GM21390 (cell line): ENCODE measurements at regions not wholly inside any gene's neighbourhood (a gene's known extent, or its start where the extent isn't known, plus 50 kb on each side); places are given as distances from the start of the nearest gene placed in this dataset.

Experiments used
- ATAC-seq: cut with Tn5 transposase; IDR thresholded peaks from one replicate; pipeline ENCODE4 v1.9.1; 2021; ENCODE audit not compliant: unreplicated experiment

GRCh38 chr5:117982691-117983090 lies 1005.7 kb downstream of the DTWD2 start:
- ATAC-seq: no peak

DNA sequence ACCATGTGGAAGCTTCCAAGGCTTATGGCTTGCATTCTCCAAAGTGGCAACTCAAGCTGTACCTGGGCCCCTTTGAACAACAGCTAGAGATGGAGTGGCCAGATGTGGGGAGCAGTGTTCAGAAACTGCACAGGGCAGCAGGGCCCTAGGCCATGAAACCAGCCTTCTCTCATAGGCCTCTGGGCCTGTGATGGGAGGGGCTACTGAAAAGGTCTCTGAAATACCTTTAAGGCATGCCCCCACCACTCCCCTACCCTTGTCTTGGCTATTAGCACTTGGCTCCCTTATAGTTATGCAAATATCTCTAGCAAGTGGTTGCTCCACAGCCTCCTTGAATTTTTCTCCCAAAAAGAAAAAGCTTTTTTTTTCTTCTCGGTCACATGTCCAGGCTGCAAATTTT lies 1014.6 kb downstream of the DTWD2 start:
- no peak for ATAC-seq

DNA sequence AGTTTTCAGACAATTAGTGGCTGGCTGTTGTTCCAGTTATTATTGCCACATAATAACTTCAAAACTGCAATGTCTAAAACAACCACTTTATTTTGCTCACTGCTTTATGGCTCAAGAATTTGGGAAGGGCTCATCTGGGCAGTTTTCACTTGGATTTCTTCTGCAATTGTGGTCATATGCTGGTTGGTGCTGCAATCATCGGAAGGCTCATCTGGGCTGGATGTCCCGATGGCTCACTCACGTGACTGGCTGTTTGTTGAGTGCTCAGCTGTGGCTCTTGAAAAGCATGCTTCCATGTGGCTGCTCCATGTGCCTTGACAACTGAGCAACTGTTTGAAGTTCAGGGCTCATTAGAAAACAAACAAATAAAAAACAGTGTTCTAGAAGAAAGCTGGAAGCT lies 1032.5 kb downstream of the DTWD2 start:
- ATAC-seq: no peak

DNA sequence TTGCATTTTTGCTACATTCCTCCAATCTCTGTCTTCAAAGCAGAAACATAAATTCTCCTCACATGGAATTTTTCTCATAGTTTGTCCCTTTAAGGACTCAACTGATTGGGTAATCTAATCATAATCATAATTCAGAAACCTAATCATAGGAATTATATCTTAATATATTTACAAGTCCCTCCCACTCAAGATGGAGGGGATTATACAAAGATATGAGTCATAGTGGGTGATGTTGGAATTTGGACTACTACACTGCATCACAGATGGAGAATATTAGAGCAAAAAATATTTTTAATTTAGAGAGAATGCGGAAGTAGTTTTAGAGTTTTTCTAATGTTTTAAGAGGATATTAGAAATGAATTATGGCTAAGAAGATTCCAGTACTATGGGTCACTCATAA lies 1034.0 kb downstream of the DTWD2 start:
- ATAC-seq: no peak

DNA sequence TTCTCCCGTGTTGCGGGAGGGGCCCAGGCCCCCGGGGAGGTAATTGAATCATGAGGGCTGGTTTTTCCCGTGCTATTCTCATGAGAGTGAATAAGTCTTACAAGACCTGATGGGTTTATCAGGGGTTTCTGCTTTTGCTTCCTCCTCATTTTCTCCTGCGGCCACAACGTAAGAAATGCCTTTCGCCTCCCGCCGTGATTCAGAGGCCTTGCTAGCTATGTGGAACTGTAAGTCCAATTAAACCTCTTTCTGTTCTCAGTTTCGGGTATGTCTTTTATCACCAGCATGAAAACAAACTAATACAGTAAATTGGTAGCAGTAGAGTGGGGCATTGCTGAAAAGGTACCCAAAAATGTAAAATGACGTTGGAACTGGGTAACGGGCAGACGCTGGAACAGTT lies 1035.1 kb downstream of the DTWD2 start:
- no peak for ATAC-seq

DNA sequence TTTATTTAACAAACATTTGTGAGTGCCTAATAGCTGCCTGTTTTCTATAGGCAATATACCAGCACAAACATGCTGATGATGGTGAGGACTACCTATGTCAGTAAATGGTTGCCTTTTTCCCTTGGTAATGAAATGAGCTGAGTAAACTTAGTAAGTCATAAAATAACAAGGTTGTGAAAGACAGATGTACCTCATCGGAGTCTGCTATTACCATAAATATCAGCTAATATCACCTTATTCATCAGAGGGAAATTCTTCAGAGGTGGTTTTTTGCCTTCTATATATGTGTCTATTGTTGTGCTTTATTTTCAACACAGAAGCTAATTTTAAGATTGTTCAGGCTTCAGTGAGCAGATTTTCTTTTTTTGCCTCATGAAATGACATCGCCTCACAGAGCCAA lies 1040.5 kb downstream of the DTWD2 start:
- ATAC-seq: no peak

DNA sequence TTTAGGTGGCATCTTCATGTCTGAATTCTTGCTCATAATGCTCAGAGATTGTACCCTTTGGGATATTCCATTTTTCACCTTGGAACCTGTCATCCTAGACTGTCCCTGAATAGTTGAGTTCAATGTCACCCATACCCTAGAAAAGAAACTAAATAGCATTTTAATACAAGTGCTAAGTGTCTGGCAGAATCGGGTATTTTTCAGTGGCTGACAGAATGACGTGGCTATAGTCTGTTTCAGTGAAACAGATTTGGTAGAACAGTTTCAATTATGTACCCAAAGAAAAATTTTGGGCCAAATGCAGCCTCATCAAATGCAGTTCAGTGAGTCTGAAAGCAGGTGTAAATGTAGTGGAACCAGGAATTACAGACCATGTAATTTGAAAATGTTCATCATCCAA lies 1041.2 kb downstream of the DTWD2 start:
- ATAC-seq: no peak

- ATAC-seq: no peak
Observed at GRCh38 chr5:117945258-117945657, 1043.1 kb downstream of the DTWD2 start.

DNA sequence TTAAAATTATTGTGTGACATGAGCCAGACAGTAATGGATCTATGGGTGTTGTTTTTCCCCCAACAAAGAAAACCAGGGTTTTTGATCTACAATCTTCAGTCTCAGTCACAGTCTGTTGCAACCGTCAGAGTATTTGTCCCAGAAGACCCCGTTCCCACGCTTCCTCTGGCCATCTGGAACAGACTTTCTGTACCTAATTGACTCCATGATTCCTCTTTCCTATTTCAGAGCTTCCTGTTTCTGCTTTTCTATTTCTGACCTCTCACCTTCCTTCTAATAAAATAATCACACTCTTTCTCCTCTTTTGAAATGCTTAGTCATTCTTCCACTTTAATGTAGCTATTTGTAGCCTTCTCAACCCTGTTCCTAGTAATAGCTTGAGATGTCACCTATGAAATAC lies 1044.8 kb downstream of the DTWD2 start:
- ATAC-seq: no peak

DNA sequence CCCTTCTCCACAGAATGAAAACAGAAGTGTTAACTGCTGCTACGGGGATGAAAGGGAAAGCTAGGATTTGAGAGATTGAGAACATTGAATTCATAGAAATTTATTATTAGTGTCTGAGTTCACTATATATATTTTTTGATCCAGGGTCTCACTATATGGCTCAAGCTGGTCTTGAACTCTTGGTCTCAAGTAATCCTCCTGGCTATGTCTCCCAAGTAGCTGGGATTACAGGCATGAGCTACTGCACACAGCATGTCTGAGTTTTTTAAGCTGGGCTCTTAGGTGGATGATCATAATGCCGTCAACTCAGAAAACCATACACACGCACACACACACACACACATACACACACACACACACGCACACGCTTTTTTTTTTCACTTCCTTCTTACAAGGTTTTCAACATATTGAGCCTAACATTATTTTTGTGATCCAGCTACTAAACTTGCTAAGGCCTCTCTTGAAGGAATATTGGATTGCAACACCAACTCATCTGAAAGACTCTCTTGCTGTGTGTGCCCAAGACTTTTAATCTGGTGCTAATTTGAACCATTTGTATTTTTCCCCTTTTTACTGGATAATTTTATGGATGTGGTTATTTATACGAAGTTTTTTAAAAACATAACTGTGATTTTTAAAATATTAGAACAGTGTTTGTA lies 1045.4 kb downstream of the DTWD2 start:
- no peak for ATAC-seq

- ATAC-seq: no peak
Observed at GRCh38 chr5:117893211-117893610, 1095.1 kb downstream of the DTWD2 start.

GRCh38 chr5:117892360-117892759 lies 1096.0 kb downstream of the DTWD2 start:
- ATAC-seq: no peak

- peak; percentile 3 for ATAC-seq
Observed at GRCh38 chr5:117889596-117889995, 1098.8 kb downstream of the DTWD2 start.

GRCh38 chr5:117888688-117889087 lies 1099.7 kb downstream of the DTWD2 start:
- peak; percentile 92 for ATAC-seq

- no peak for ATAC-seq
Observed at GRCh38 chr5:117881426-117882230, 1106.7 kb downstream of the DTWD2 start.

- ATAC-seq: no peak
Observed at GRCh38 chr5:117880932-117881331, 1107.4 kb downstream of the DTWD2 start.

- no peak for ATAC-seq
Observed at GRCh38 chr5:117877731-117878130, 1110.6 kb downstream of the DTWD2 start.

DNA sequence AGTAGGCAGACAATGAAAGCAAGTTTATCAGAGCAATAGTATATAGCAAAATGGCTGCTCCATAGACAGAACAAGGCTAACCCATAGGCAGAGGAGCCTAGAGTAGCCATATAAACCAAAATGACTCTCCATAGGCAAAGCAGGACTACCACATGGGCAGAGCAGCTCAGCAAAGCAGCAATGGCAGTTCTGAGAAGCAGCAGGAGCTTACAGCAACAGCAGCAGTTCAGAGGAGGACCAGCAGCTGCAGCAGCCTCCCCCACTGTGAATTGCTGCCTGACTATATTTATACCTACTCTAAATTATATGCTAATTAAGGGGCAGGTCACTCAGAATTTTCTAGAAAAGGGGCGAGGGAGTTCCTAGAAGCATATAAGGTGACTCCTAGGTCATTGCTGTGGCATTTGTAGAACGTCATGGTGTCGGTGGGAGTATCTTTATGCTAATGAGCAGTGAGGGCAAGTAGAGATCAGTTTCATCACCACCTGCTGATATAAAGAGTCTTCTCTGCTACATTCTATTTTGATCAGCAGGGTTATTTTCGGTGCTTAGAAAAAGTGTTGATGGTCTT lies 1115.5 kb downstream of the DTWD2 start:
- no peak for ATAC-seq

- no peak for ATAC-seq
Observed at GRCh38 chr5:117869596-117869995, 1118.8 kb downstream of the DTWD2 start.

DNA sequence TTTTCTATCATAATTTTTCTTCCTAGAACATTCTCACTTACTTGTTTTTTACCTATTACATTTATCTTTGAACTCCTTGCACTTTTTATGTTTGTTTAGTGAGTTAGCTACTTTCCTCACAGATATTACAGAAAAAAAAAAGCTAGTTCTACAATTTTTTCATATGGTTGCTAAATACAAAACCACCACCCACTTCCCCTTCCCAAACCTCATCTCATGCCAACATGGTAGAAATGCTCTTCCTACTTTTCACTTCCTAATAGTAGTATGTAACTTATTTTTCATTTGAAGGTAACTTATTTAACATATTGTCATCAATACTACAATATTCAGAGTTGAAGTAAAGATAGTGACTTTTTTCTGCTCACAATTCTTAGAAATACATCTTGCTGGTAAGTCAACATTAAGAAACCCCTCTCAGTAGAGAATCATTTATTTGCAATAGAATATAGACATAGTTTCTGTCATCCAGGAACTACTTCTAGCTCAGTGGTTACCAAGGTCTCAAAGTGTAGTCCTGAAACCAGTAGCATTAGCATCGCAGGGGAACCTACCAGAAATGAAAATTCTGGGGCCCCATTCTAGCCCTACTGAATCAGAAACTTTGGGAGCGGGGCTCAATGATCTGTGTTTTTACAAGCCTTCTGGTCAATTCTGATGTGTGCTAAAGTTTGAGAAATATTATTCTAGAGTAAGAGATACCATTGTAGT lies 1124.6 kb downstream of the DTWD2 start:
- no peak for ATAC-seq

DNA sequence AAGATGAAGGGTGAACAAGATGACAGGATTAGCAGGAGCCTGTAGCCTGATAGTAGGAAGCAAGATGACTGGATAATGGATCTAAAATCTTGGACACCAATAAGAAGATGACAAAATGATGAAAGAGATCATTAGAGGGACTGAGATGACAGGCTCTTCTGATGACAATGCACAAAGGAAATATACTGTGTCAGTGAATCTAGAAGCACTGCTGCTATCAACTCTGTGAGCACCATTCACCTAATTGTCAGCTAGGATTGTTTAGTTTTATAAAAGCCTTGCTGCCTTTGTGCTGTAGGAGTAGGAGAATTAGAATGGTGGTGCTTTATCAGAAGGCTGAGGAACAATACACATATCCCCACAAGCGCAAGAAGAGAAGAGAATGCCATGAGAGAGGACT lies 1127.8 kb downstream of the DTWD2 start:
- ATAC-seq: no peak

GRCh38 chr5:117859176-117859575 lies 1129.2 kb downstream of the DTWD2 start:
- peak; percentile 66 for ATAC-seq
